ENCODE measurements at regions not wholly inside any gene's neighbourhood (a gene's known extent, or its start where the extent isn't known, plus 50 kb on each side); places are given as distances from the start of the nearest gene placed in this dataset.
"Not testable (repeated sequence)": the region's sequence is repeated elsewhere in the genome, so short reads cannot be mapped to it uniquely, and the experiment has no call there.

GRCh38 chr5:134471858-134472449, 53.5 kb upstream of the JADE2 start:
- DNase-seq (ENCODE audit: low read depth in 1 of 2, low spot score in 1 of 2) = not testable (repeated sequence)

- DNase-seq (ENCODE audit: low read depth in 1 of 2, low spot score in 1 of 2) = no peak
These were observed 56.5 kb upstream of the JADE2 start for GRCh38 chr5:134468921-134469400.

- no peak for DNase-seq (ENCODE audit: low read depth in 1 of 2, low spot score in 1 of 2)
These were observed 55.5 kb upstream of the CDKN2AIPNL start for GRCh38 chr5:134467231-134467630.

- peak in 1 of 2 donors; percentile 4 for DNase-seq (ENCODE audit: low read depth in 1 of 2, low spot score in 1 of 2)
These were observed 54.8 kb upstream of the CDKN2AIPNL start for GRCh38 chr5:134466241-134467069.

GRCh38 chr5:134465816-134466240, 54.1 kb upstream of the CDKN2AIPNL start:
- DNase-seq (ENCODE audit: low read depth in 1 of 2, low spot score in 1 of 2) = peak; percentile 10 to 23

GRCh38 chr5:134464988-134465815, 53.5 kb upstream of the CDKN2AIPNL start:
- no peak for DNase-seq (ENCODE audit: low read depth in 1 of 2, low spot score in 1 of 2)

GRCh38 chr5:134463991-134464760, 52.5 kb upstream of the CDKN2AIPNL start:
- no peak for DNase-seq (ENCODE audit: low read depth in 1 of 2, low spot score in 1 of 2)

GRCh38 chr5:134463176-134463720, 51.6 kb upstream of the CDKN2AIPNL start:
- no peak for DNase-seq (ENCODE audit: low read depth in 1 of 2, low spot score in 1 of 2)

- DNase-seq (ENCODE audit: low read depth in 1 of 2, low spot score in 1 of 2) = no peak
These were observed 51.1 kb upstream of the CDKN2AIPNL start for GRCh38 chr5:134462761-134463160.

- DNase-seq (ENCODE audit: low read depth in 1 of 2, low spot score in 1 of 2) = no peak
These were observed 50.4 kb upstream of the CDKN2AIPNL start for GRCh38 chr5:134462047-134462575.
